ENCODE measurements at regions not wholly inside any gene's neighbourhood (a gene's known extent, or its start where the extent isn't known, plus 50 kb on each side); places are given as distances from the start of the nearest gene placed in this dataset.
"Not testable (repeated sequence)": the region's sequence is repeated elsewhere in the genome, so short reads cannot be mapped to it uniquely, and the experiment has no call there.

- no peak for ATAC-seq (ENCODE audit: low read depth in 2 of 2)
- H3K36me3 ChIP-seq (ENCODE audit: control insufficient read depth, insufficient read depth, low read length), result no peaks in the 10 kb centered on the region
- H3K4me1 ChIP-seq (ENCODE audit: control insufficient read depth, insufficient read depth, low read length, poor library complexity, severe bottlenecking), result no peaks in the 10 kb centered on the region
- H3K27me3 ChIP-seq (ENCODE audit: control insufficient read depth, insufficient read depth, low read length), result no peaks in the 10 kb centered on the region
- H3K4me3 Mint-ChIP-seq, result no peak overlapping the region
- H3K27me3 Mint-ChIP-seq, result no peaks in the 10 kb centered on the region
- no peaks in the 10 kb centered on the region for H3K4me1 Mint-ChIP-seq
- no peak overlapping the region for H3K27ac Mint-ChIP-seq
- no peak for DNase-seq
- peaks cover 0 to 43% (median 8%) of the 10 kb centered on the region in 7 donors for H3K9me3 Mint-ChIP-seq
- no peak overlapping the region for H3K4me3 ChIP-seq (ENCODE audit: low read depth, low read length)
- no peaks in the 10 kb centered on the region for H3K36me3 Mint-ChIP-seq
- peaks cover 4 to 15% of the 10 kb centered on the region in 2 experiments for H3K9me3 ChIP-seq (ENCODE audit: control insufficient read depth in 2 of 2, low read length in 2 of 2)
- H3K27ac ChIP-seq (ENCODE audit: insufficient read depth, low read length, poor library complexity, severe bottlenecking), result no peak overlapping the region
Observed at GRCh38 chr1:2955652-2956051, 65.6 kb upstream of the ACTRT2 start.

GRCh38 chr1:2956576-2956975 is 64.7 kb upstream of the ACTRT2 start:
- Histone ChIP-seq H3K27ac (ENCODE audit: insufficient read depth, low read length, poor library complexity, severe bottlenecking) (no peak overlapping the region), H3K4me3 (ENCODE audit: low read depth, low read length) (no peak overlapping the region), H3K36me3 (ENCODE audit: control insufficient read depth, insufficient read depth, low read length) (no peaks in the 10 kb centered on the region), H3K9me3 (ENCODE audit: control insufficient read depth in 2 of 2, low read length in 2 of 2) (peaks cover 4 to 15% of the 10 kb centered on the region in 2 experiments), H3K27me3 (ENCODE audit: control insufficient read depth, insufficient read depth, low read length) (no peaks in the 10 kb centered on the region), H3K4me1 (ENCODE audit: control insufficient read depth, insufficient read depth, low read length, poor library complexity, severe bottlenecking) (no peaks in the 10 kb centered on the region)
- ATAC-seq (ENCODE audit: low read depth in 2 of 2), result no peak
- Mint-ChIP-seq H3K27me3 (no peaks in the 10 kb centered on the region), H3K36me3 (no peaks in the 10 kb centered on the region), H3K4me3 (no peak overlapping the region), H3K4me1 (no peaks in the 10 kb centered on the region), H3K9me3 (peaks cover 0 to 43% (median 8%) of the 10 kb centered on the region in 7 donors), H3K27ac (no peak overlapping the region)
- no peak for DNase-seq

GRCh38 chr1:2957329-2957728 is 63.9 kb upstream of the ACTRT2 start:
- Histone ChIP-seq H3K4me1 (ENCODE audit: control insufficient read depth, insufficient read depth, low read length, poor library complexity, severe bottlenecking) (no peaks in the 10 kb centered on the region), H3K27me3 (ENCODE audit: control insufficient read depth, insufficient read depth, low read length) (no peaks in the 10 kb centered on the region), H3K9me3 (ENCODE audit: control insufficient read depth in 2 of 2, low read length in 2 of 2) (peaks cover 4 to 15% of the 10 kb centered on the region in 2 experiments), H3K27ac (ENCODE audit: insufficient read depth, low read length, poor library complexity, severe bottlenecking) (no peak overlapping the region), H3K36me3 (ENCODE audit: control insufficient read depth, insufficient read depth, low read length) (no peaks in the 10 kb centered on the region), H3K4me3 (ENCODE audit: low read depth, low read length) (no peak overlapping the region)
- no peak for ATAC-seq (ENCODE audit: low read depth in 2 of 2)
- Mint-ChIP-seq H3K27me3 (no peaks in the 10 kb centered on the region), H3K36me3 (no peaks in the 10 kb centered on the region), H3K4me3 (no peak overlapping the region), H3K4me1 (no peaks in the 10 kb centered on the region), H3K27ac (no peak overlapping the region), H3K9me3 (peaks cover 0 to 43% (median 8%) of the 10 kb centered on the region in 7 donors)
- no peak for DNase-seq

- not testable (repeated sequence) for DNase-seq, H3K27ac Mint-ChIP-seq
Observed at GRCh38 chr1:2959881-2960280, 61.4 kb upstream of the ACTRT2 start.

GRCh38 chr1:2961081-2961480 is 60.2 kb upstream of the ACTRT2 start:
- no peaks in the 10 kb centered on the region for H3K4me1 Mint-ChIP-seq
- no peak overlapping the region for H3K4me3 Mint-ChIP-seq
- no peaks in the 10 kb centered on the region for H3K36me3 Mint-ChIP-seq
- Histone ChIP-seq H3K9me3 (ENCODE audit: control insufficient read depth in 2 of 2, low read length in 2 of 2) (peaks cover 4 to 5% of the 10 kb centered on the region in 2 experiments), H3K27me3 (ENCODE audit: control insufficient read depth, insufficient read depth, low read length) (no peaks in the 10 kb centered on the region), H3K27ac (ENCODE audit: insufficient read depth, low read length, poor library complexity, severe bottlenecking) (no peak overlapping the region), H3K4me3 (ENCODE audit: low read depth, low read length) (no peak overlapping the region), H3K4me1 (ENCODE audit: control insufficient read depth, insufficient read depth, low read length, poor library complexity, severe bottlenecking) (no peaks in the 10 kb centered on the region), H3K36me3 (ENCODE audit: control insufficient read depth, insufficient read depth, low read length) (no peaks in the 10 kb centered on the region)
- no peak overlapping the region for H3K27ac Mint-ChIP-seq
- H3K27me3 Mint-ChIP-seq, result no peaks in the 10 kb centered on the region
- ATAC-seq (ENCODE audit: low read depth in 2 of 2) (no peak), DNase-seq (no peak)
- peaks cover 0 to 22% (median 5%) of the 10 kb centered on the region in 7 donors for H3K9me3 Mint-ChIP-seq

More at GRCh38 chr1:2959881-2960280, 61.4 kb upstream of the ACTRT2 start:
- not testable (repeated sequence) for H3K27me3 ChIP-seq (ENCODE audit: control insufficient read depth, insufficient read depth, low read length); H3K36me3 Mint-ChIP-seq; H3K9me3 ChIP-seq (ENCODE audit: control insufficient read depth in 2 of 2, low read length in 2 of 2); H3K27me3 Mint-ChIP-seq; H3K27ac ChIP-seq (ENCODE audit: insufficient read depth, low read length, poor library complexity, severe bottlenecking); H3K36me3 ChIP-seq (ENCODE audit: control insufficient read depth, insufficient read depth, low read length); ATAC-seq (ENCODE audit: low read depth in 2 of 2); H3K4me3 ChIP-seq (ENCODE audit: low read depth, low read length); H3K4me3 Mint-ChIP-seq; H3K4me1 Mint-ChIP-seq; H3K4me1 ChIP-seq (ENCODE audit: control insufficient read depth, insufficient read depth, low read length, poor library complexity, severe bottlenecking)
- H3K9me3 Mint-ChIP-seq, result peaks cover 0 to 26% (median 6%) of the 10 kb centered on the region in 7 donors

- no peak overlapping the region for H3K27ac ChIP-seq (ENCODE audit: insufficient read depth, low read length, poor library complexity, severe bottlenecking)
- Mint-ChIP-seq H3K4me1 (no peaks in the 10 kb centered on the region), H3K9me3 (peaks cover 0 to 19% (median 4%) of the 10 kb centered on the region in 7 donors), H3K4me3 (no peak overlapping the region), H3K27me3 (no peaks in the 10 kb centered on the region), H3K27ac (no peak overlapping the region), H3K36me3 (no peaks in the 10 kb centered on the region)
- H3K9me3 ChIP-seq (ENCODE audit: control insufficient read depth in 2 of 2, low read length in 2 of 2), result peaks cover 3 to 4% of the 10 kb centered on the region in 2 experiments
- no peaks in the 10 kb centered on the region for H3K36me3 ChIP-seq (ENCODE audit: control insufficient read depth, insufficient read depth, low read length)
- no peaks in the 10 kb centered on the region for H3K27me3 ChIP-seq (ENCODE audit: control insufficient read depth, insufficient read depth, low read length)
- no peak overlapping the region for H3K4me3 ChIP-seq (ENCODE audit: low read depth, low read length)
- H3K4me1 ChIP-seq (ENCODE audit: control insufficient read depth, insufficient read depth, low read length, poor library complexity, severe bottlenecking), result no peaks in the 10 kb centered on the region
- ATAC-seq (ENCODE audit: low read depth in 2 of 2) (no peak), DNase-seq (no peak)
Observed at GRCh38 chr1:2961661-2962060, 59.6 kb upstream of the ACTRT2 start.

GRCh38 chr1:2962061-2962460 is 59.2 kb upstream of the ACTRT2 start:
- Histone ChIP-seq H3K36me3 (ENCODE audit: control insufficient read depth, insufficient read depth, low read length) (no peaks in the 10 kb centered on the region), H3K4me3 (ENCODE audit: low read depth, low read length) (no peak overlapping the region), H3K4me1 (ENCODE audit: control insufficient read depth, insufficient read depth, low read length, poor library complexity, severe bottlenecking) (no peaks in the 10 kb centered on the region), H3K27ac (ENCODE audit: insufficient read depth, low read length, poor library complexity, severe bottlenecking) (no peak overlapping the region), H3K9me3 (ENCODE audit: control insufficient read depth in 2 of 2, low read length in 2 of 2) (peaks cover 0 to 2% of the 10 kb centered on the region in 2 experiments), H3K27me3 (ENCODE audit: control insufficient read depth, insufficient read depth, low read length) (no peaks in the 10 kb centered on the region)
- Mint-ChIP-seq H3K4me3 (no peak overlapping the region), H3K27me3 (no peaks in the 10 kb centered on the region), H3K4me1 (no peaks in the 10 kb centered on the region), H3K36me3 (no peaks in the 10 kb centered on the region), H3K27ac (no peak overlapping the region), H3K9me3 (peaks cover 0 to 15% (median 3%) of the 10 kb centered on the region in 7 donors)
- no peak for DNase-seq
- no peak for ATAC-seq (ENCODE audit: low read depth in 2 of 2)

- no peaks in the 10 kb centered on the region for H3K36me3 ChIP-seq (ENCODE audit: control insufficient read depth, insufficient read depth, low read length)
- H3K27me3 ChIP-seq (ENCODE audit: control insufficient read depth, insufficient read depth, low read length), result no peaks in the 10 kb centered on the region
- H3K9me3 ChIP-seq (ENCODE audit: control insufficient read depth in 2 of 2, low read length in 2 of 2), result peaks cover 0 to 2% of the 10 kb centered on the region in 2 experiments
- no peaks in the 10 kb centered on the region for H3K4me1 ChIP-seq (ENCODE audit: control insufficient read depth, insufficient read depth, low read length, poor library complexity, severe bottlenecking)
- ATAC-seq (ENCODE audit: low read depth in 2 of 2) (no peak), DNase-seq (no peak)
- H3K27ac ChIP-seq (ENCODE audit: insufficient read depth, low read length, poor library complexity, severe bottlenecking), result no peak overlapping the region
- H3K36me3 Mint-ChIP-seq, result no peaks in the 10 kb centered on the region
- H3K9me3 Mint-ChIP-seq, result peaks cover 0 to 11% (median 3%) of the 10 kb centered on the region in 7 donors
- no peaks in the 10 kb centered on the region for H3K4me1 Mint-ChIP-seq
- H3K27ac Mint-ChIP-seq, result no peak overlapping the region
- H3K27me3 Mint-ChIP-seq, result no peaks in the 10 kb centered on the region
- H3K4me3 ChIP-seq (ENCODE audit: low read depth, low read length), result no peak overlapping the region
- no peak overlapping the region for H3K4me3 Mint-ChIP-seq
Observed at GRCh38 chr1:2962541-2962940, 58.7 kb upstream of the ACTRT2 start.

All from CD4-positive, CD25-positive, alpha-beta regulatory T cell (primary cell).